ENCODE measurements at regions not wholly inside any gene's neighbourhood (a gene's known extent, or its start where the extent isn't known, plus 50 kb on each side); places are given as distances from the start of the nearest gene placed in this dataset.

DNA sequence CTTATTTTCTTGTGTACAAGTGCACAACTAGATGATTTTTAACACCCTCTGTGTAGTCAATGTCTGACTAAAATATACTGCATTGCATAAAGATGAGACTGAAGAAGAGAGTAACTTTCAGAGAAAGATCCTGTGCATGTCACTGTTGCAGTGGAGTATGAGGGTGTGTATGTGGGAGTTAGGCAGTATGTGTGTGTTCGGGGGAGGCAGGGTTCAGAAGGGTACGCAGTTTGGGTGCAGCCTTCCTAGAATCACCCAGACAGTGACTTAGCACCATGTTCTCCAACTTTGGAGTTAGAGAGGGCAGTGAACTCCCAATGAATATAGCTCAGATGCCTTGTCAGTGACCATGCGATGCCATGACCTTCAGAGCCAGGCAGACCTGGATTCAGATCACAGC is 84.6 kb downstream of the LRATD1 start:
- Mint-ChIP-seq H3K36me3 (ENCODE audit: unreplicated experiment) (no peaks in the 10 kb centered on the region), H3K4me3 (ENCODE audit: unreplicated experiment) (no peak overlapping the region), H3K27me3 (ENCODE audit: unreplicated experiment) (no peaks in the 10 kb centered on the region), H3K4me1 (ENCODE audit: low read depth, unreplicated experiment) (peaks cover 5% of the 10 kb centered on the region), H3K27ac (ENCODE audit: unreplicated experiment) (no peak overlapping the region), H3K9me3 (ENCODE audit: unreplicated experiment) (no peaks in the 10 kb centered on the region)
- TF ChIP-seq, protein P1, sequence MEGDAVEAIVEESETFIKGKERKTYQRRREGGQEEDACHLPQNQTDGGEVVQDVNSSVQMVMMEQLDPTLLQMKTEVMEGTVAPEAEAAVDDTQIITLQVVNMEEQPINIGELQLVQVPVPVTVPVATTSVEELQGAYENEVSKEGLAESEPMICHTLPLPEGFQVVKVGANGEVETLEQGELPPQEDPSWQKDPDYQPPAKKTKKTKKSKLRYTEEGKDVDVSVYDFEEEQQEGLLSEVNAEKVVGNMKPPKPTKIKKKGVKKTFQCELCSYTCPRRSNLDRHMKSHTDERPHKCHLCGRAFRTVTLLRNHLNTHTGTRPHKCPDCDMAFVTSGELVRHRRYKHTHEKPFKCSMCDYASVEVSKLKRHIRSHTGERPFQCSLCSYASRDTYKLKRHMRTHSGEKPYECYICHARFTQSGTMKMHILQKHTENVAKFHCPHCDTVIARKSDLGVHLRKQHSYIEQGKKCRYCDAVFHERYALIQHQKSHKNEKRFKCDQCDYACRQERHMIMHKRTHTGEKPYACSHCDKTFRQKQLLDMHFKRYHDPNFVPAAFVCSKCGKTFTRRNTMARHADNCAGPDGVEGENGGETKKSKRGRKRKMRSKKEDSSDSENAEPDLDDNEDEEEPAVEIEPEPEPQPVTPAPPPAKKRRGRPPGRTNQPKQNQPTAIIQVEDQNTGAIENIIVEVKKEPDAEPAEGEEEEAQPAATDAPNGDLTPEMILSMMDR (IDR thresholded peaks at IDR 0.05; ENCODE audit: partially characterized antibody, unreplicated experiment): no peak
- DNase-seq: no peak

DNA sequence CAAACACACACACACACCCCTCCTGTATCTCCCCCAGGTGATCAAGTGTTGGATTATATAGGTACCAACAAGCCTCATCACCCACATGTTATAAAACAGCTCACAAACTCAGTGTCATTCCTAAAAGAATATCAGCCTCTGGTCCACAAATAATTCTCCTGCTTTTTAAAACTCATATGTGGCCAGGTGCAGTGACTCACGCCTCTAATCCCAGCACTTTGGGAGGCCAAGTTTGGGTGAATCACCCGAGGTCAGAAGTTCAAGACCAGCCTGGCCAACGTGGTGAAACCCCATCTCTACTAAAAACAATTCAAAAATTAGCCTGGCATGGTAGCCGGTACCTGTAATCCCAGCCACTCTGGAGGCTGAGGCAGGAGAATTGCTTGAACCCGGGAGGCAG is 87.8 kb downstream of the LRATD1 start:
- no peaks in the 10 kb centered on the region for H3K9me3 Mint-ChIP-seq (ENCODE audit: unreplicated experiment)
- H3K27ac Mint-ChIP-seq (ENCODE audit: unreplicated experiment): no peak overlapping the region
- no peak for DNase-seq
- no peaks in the 10 kb centered on the region for H3K36me3 Mint-ChIP-seq (ENCODE audit: unreplicated experiment)
- peaks cover 5% of the 10 kb centered on the region for H3K4me1 Mint-ChIP-seq (ENCODE audit: low read depth, unreplicated experiment)
- TF ChIP-seq, protein P1 (IDR thresholded peaks at IDR 0.05; ENCODE audit: partially characterized antibody, unreplicated experiment): no peak
- H3K27me3 Mint-ChIP-seq (ENCODE audit: unreplicated experiment): no peaks in the 10 kb centered on the region
- no peak overlapping the region for H3K4me3 Mint-ChIP-seq (ENCODE audit: unreplicated experiment)

DNA sequence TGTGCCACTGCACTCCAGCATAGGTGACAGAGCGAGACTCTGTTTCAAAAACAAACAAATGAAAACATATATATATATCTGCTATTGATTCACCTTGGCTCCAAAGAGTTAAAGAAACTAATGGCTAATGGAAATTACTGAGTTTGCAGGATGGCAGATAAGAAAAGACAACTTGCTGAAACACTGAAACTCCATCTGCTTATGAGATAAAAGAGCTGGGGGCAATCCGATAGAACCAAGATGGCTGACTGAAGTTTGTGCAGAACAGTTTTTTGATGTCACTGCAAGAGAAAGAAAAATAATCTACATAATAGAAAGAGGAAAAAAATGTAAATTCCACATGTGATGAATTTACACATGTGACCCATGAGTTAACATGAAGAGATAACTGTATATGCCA is 88.2 kb downstream of the LRATD1 start:
- Mint-ChIP-seq H3K36me3 (ENCODE audit: unreplicated experiment) (no peaks in the 10 kb centered on the region), H3K9me3 (ENCODE audit: unreplicated experiment) (no peaks in the 10 kb centered on the region), H3K27ac (ENCODE audit: unreplicated experiment) (no peak overlapping the region), H3K27me3 (ENCODE audit: unreplicated experiment) (no peaks in the 10 kb centered on the region), H3K4me3 (ENCODE audit: unreplicated experiment) (no peak overlapping the region), H3K4me1 (ENCODE audit: low read depth, unreplicated experiment) (peaks cover 5% of the 10 kb centered on the region)
- TF ChIP-seq, protein P1 (IDR thresholded peaks at IDR 0.05; ENCODE audit: partially characterized antibody, unreplicated experiment): no peak
- DNase-seq: no peak

DNA sequence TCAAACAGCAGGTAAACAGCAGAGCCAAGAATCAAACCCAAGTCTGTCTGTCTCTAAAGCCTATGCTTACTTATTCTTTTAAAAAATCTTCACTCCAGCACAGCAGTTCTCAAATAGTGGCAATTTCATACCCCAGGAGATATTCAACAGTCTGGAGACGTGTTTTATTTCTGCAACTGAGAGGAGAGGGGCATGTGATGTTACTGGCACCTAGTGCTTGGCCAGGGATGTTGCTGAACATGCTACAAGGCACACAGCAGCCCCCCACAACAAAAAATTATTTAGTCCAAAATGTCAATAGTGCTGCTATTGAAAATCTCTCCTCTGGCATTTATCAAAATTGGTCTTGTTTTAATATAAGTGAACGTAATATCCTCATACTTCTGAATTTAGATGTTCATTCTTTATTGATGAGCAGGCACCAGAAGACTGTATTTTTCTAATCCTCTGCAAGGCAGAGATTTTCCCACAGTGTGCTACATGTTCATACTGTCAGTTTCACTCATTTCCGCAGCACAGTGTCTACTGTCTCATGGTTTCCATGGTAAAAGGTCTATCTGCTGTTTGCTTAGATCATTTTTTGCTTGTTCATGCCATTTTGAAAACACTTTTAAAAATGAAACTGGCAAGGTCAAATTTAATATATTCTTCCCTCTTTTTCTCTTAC is 90.5 kb downstream of the LRATD1 start:
- no peak overlapping the region for H3K4me3 Mint-ChIP-seq (ENCODE audit: unreplicated experiment)
- no peaks in the 10 kb centered on the region for H3K36me3 Mint-ChIP-seq (ENCODE audit: unreplicated experiment)
- H3K27ac Mint-ChIP-seq (ENCODE audit: unreplicated experiment): no peak overlapping the region
- no peaks in the 10 kb centered on the region for H3K27me3 Mint-ChIP-seq (ENCODE audit: unreplicated experiment)
- TF ChIP-seq, protein P1 (IDR thresholded peaks at IDR 0.05; ENCODE audit: partially characterized antibody, unreplicated experiment): no peak
- H3K9me3 Mint-ChIP-seq (ENCODE audit: unreplicated experiment): no peaks in the 10 kb centered on the region
- no peak for DNase-seq
- H3K4me1 Mint-ChIP-seq (ENCODE audit: low read depth, unreplicated experiment): peaks cover 5% of the 10 kb centered on the region

DNA sequence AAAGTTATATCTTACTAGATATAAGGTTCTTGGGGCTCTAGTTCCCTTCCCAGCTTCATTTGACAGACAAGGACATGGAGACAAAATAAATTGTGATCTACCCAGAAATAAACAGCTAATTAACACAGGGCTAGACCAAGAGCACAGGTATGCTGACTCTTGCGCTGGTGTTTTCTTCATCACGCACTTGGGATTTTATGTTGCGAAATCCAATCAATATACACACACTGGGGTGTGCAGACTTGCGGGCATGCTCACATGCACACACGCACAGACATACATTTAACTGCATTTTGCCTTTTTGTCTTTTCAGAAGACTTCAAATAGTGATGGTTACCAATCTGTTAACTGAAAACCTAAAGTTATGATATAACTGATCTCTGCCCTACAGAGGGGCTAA is 91.2 kb downstream of the LRATD1 start:
- Mint-ChIP-seq H3K4me1 (ENCODE audit: low read depth, unreplicated experiment) (peaks cover 3% of the 10 kb centered on the region), H3K27ac (ENCODE audit: unreplicated experiment) (no peak overlapping the region), H3K36me3 (ENCODE audit: unreplicated experiment) (no peaks in the 10 kb centered on the region), H3K9me3 (ENCODE audit: unreplicated experiment) (no peaks in the 10 kb centered on the region), H3K27me3 (ENCODE audit: unreplicated experiment) (no peaks in the 10 kb centered on the region), H3K4me3 (ENCODE audit: unreplicated experiment) (no peak overlapping the region)
- no peak for DNase-seq
- TF ChIP-seq, protein P1 (IDR thresholded peaks at IDR 0.05; ENCODE audit: partially characterized antibody, unreplicated experiment): no peak
